ENCODE measurements at regions not wholly inside any gene's neighbourhood (a gene's known extent, or its start where the extent isn't known, plus 50 kb on each side); places are given as distances from the start of the nearest gene placed in this dataset.
"Not testable (repeated sequence)": the region's sequence is repeated elsewhere in the genome, so short reads cannot be mapped to it uniquely, and the experiment has no call there.

- DNase-seq (ENCODE audit: low spot score), result no peak
Measured at GRCh38 chr3:198096015-198096414, 136.0 kb downstream of the LMLN start.

GRCh38 chr3:198097048-198097447, 137.0 kb downstream of the LMLN start:
- no peak for DNase-seq (ENCODE audit: low spot score)

- not testable (repeated sequence) for DNase-seq (ENCODE audit: low spot score)
Measured at GRCh38 chr3:198098661-198099081, 138.7 kb downstream of the LMLN start.

GRCh38 chr3:198103070-198103469, 143.1 kb downstream of the LMLN start:
- DNase-seq (ENCODE audit: low spot score), result not testable (repeated sequence)

GRCh38 chr3:198106265-198106664, 146.2 kb downstream of the LMLN start:
- DNase-seq (ENCODE audit: low spot score), result no peak

GRCh38 chr3:198107840-198108734, 148.1 kb downstream of the LMLN start:
- DNase-seq (ENCODE audit: low spot score), result no peak

GRCh38 chr3:198109883-198110282, 149.9 kb downstream of the LMLN start:
- DNase-seq (ENCODE audit: low spot score), result no peak

- DNase-seq (ENCODE audit: low spot score), result no peak
Measured at GRCh38 chr3:198112031-198112430, 152.0 kb downstream of the LMLN start.

GRCh38 chr3:198113206-198114053, 153.4 kb downstream of the LMLN start:
- DNase-seq (ENCODE audit: low spot score), result no peak

GRCh38 chr3:198114516-198114915, 154.5 kb downstream of the LMLN start:
- DNase-seq (ENCODE audit: low spot score), result not testable (repeated sequence)

- DNase-seq (ENCODE audit: low spot score), result not testable (repeated sequence)
Measured at GRCh38 chr3:198122184-198122583, 162.2 kb downstream of the LMLN start.

- not testable (repeated sequence) for DNase-seq (ENCODE audit: low spot score)
Measured at GRCh38 chr3:198137038-198137835, 177.2 kb downstream of the LMLN start.

GRCh38 chr3:198138205-198138604, 178.2 kb downstream of the LMLN start:
- not testable (repeated sequence) for DNase-seq (ENCODE audit: low spot score)

GRCh38 chr3:198139037-198139436, 179.0 kb downstream of the LMLN start:
- not testable (repeated sequence) for DNase-seq (ENCODE audit: low spot score)

GRCh38 chr3:198139513-198140167, 179.6 kb downstream of the LMLN start:
- not testable (repeated sequence) for DNase-seq (ENCODE audit: low spot score)

GRCh38 chr3:198143300-198144137, 183.5 kb downstream of the LMLN start:
- peak; percentile 14 for DNase-seq (ENCODE audit: low spot score)

GRCh38 chr3:198145231-198145784, 185.3 kb downstream of the LMLN start:
- peak; percentile 71 for DNase-seq (ENCODE audit: low spot score)

- DNase-seq (ENCODE audit: low spot score), result not testable (repeated sequence)
Measured at GRCh38 chr3:198146070-198146469, 186.1 kb downstream of the LMLN start.

- DNase-seq (ENCODE audit: low spot score), result not testable (repeated sequence)
Measured at GRCh38 chr3:198146559-198147164, 186.6 kb downstream of the LMLN start.

- DNase-seq (ENCODE audit: low spot score), result not testable (repeated sequence)
Measured at GRCh38 chr3:198147213-198147612, 187.2 kb downstream of the LMLN start.
